Activated B cell treated with CpG ODN at 0.5 μM for 24 hours (primary cell): ENCODE measurements at regions not wholly inside any gene's neighbourhood (a gene's known extent, or its start where the extent isn't known, plus 50 kb on each side); places are given as distances from the start of the nearest gene placed in this dataset.

ENCODE experiments used
- ATAC-seq: fragments of 200-7000 bp; cut with Tn5 transposase; one replicate; pipeline ENCODE4 v1.10.0; 2021; ENCODE audit warnings: low read depth, mild to moderate bottlenecking, moderate library complexity
- CTCF ChIA-PET: fragments of 350-600 bp; sonication (Branson Sonifier 250); formaldehyde crosslinking; loops from one replicate; lab custom pipeline; 2021; ENCODE audit warnings: antibody characterized with exemption; lab: Charles Lee
- POLR2A ChIA-PET: fragments of 350-600 bp; sonication (Branson Sonifier 250); formaldehyde crosslinking; loops from one replicate; lab custom pipeline; 2021; ENCODE audit warnings: antibody characterized with exemption; lab: Charles Lee
- DNase-seq: peaks from one replicate; pipeline ENCODE4 v3.0.0; 2022
- H3K27ac Mint-ChIP-seq: one replicate; pipeline ENCODE4 v1.8.0; 2020; ENCODE audit warnings: mixed read lengths
- H3K27me3 Mint-ChIP-seq: one replicate; pipeline ENCODE4 v1.8.0; 2021; ENCODE audit warnings: mixed read lengths
- H3K36me3 Mint-ChIP-seq: one replicate; pipeline ENCODE4 v1.8.0; 2021; ENCODE audit warnings: low read depth, mixed read lengths
- H3K4me1 Mint-ChIP-seq: one replicate; pipeline ENCODE4 v1.8.0; 2021; ENCODE audit warnings: mixed read lengths
- H3K4me3 Mint-ChIP-seq: one replicate; pipeline ENCODE4 v1.8.0; 2020; ENCODE audit warnings: mild to moderate bottlenecking, mixed read lengths
- H3K9me3 Mint-ChIP-seq: one replicate; pipeline ENCODE4 v1.8.0; 2020; ENCODE audit warnings: mixed read lengths
- intact Hi-C: fragments of 100-400 bp; cut with micrococcal nuclease; formaldehyde crosslinking; loops from one replicate; pipeline ENCODE4 v1.15.1; 2024
- TF ChIP-seq, protein P1 (sequence below): fragments of 200-600 bp; IDR thresholded peaks from one replicate; pipeline ENCODE4 v1.8.0; 2022; ENCODE audit warnings: antibody characterized with exemption, mild to moderate bottlenecking

DNA sequence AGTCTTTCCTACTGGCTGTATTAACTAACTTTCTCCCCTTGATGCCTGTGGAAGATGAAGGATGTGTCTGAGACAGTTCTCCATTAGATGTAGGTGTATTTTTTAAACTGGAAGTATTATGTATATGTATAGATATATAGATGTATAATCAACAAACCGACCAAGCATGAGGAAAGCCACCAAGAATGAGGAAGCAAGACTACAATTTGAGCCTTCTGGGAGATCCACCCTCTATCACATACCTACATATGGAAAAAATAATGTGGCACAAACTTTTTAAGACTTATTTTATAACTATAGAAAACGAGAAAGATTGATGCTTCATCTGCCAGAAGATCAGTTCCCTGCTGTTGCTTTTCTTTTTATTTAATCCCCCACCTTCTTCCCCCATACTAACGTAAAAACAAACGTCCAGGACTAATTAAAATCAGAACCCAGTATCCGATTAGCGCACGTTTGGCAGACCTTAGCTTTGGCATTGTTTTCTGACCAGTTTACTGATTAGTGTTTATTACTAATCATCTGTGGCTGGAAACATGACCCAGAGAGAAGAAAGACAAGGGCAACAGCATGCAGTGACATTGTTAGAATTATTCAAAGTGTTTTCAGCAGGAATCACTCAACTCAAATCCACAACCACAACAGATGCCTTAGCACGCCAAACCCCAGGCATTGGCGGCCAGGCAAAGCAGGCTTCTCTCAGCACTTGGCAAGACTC is 490.2 kb downstream of the EBF1 start:
- peaks cover 5% of the 10 kb centered on the region for H3K27me3 Mint-ChIP-seq
- intact Hi-C loops = no loop called here
- H3K36me3 Mint-ChIP-seq = no peaks in the 10 kb centered on the region
- H3K9me3 Mint-ChIP-seq = no peaks in the 10 kb centered on the region
- no peak overlapping the region for H3K27ac Mint-ChIP-seq
- ChIA-PET CTCF (no interaction called here), POLR2A (interaction anchor here (1.0 kb wide), 1 partner anchor 9 kb away, joined by 3 read pairs; no protein-coding TSS in a partner anchor)
- ATAC-seq (peak; percentile 40), DNase-seq (no peak)
- no peak overlapping the region for H3K4me3 Mint-ChIP-seq
- peaks cover 8% of the 10 kb centered on the region for H3K4me1 Mint-ChIP-seq
- TF ChIP-seq, protein P1, sequence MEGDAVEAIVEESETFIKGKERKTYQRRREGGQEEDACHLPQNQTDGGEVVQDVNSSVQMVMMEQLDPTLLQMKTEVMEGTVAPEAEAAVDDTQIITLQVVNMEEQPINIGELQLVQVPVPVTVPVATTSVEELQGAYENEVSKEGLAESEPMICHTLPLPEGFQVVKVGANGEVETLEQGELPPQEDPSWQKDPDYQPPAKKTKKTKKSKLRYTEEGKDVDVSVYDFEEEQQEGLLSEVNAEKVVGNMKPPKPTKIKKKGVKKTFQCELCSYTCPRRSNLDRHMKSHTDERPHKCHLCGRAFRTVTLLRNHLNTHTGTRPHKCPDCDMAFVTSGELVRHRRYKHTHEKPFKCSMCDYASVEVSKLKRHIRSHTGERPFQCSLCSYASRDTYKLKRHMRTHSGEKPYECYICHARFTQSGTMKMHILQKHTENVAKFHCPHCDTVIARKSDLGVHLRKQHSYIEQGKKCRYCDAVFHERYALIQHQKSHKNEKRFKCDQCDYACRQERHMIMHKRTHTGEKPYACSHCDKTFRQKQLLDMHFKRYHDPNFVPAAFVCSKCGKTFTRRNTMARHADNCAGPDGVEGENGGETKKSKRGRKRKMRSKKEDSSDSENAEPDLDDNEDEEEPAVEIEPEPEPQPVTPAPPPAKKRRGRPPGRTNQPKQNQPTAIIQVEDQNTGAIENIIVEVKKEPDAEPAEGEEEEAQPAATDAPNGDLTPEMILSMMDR = no peak

DNA sequence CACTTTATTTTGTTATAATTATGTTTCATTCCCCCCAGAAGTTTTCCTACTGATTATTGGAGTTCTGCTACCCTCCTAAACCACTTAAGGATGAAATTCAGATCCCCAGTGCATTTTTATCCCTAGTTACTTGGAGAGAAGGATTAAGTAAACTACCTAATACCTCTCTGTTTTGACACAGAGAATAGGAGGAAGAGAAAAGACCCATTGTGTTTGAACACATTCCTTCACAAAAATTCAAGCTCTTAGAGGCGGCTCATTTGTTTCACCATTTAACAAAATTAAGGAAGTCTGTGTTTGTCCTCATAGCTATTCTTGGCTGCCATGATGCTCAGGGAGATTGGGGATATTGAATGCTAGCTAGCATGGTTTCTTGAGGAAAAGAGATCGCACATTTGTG is 492.6 kb downstream of the EBF1 start:
- Mint-ChIP-seq H3K27ac (no peak overlapping the region), H3K36me3 (no peaks in the 10 kb centered on the region), H3K9me3 (no peaks in the 10 kb centered on the region), H3K4me1 (peaks cover 8% of the 10 kb centered on the region), H3K4me3 (no peak overlapping the region), H3K27me3 (no peaks in the 10 kb centered on the region)
- intact Hi-C loops = no loop called here
- DNase-seq = no peak
- no peak for ATAC-seq
- CTCF ChIA-PET = no interaction called here
- POLR2A ChIA-PET = interaction anchor here (0.6 kb wide), 1 partner anchor 8 kb away, joined by 3 read pairs; no protein-coding TSS in a partner anchor
- TF ChIP-seq, protein P1 = no peak

DNA sequence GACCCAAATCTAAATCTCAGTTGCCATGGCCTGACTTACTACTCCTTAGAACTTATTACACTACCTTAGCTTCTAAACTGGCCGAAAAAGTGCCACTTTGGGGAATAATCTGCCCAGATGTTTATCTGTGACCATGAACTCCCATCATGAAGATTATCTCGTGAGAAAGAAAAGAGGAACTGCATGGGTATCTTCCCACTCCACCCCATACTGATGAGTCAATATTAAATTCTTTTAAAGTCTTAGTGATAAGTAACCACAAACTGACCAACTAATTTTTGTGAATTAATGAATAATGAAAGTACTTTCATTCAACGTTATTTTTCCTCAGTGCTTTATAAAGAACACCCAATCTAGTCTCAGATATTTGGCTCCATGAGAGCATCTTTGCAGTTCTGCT is 493.5 kb downstream of the EBF1 start:
- Mint-ChIP-seq H3K36me3 (no peaks in the 10 kb centered on the region), H3K9me3 (no peaks in the 10 kb centered on the region), H3K4me1 (peaks cover 9% of the 10 kb centered on the region), H3K27me3 (no peaks in the 10 kb centered on the region), H3K4me3 (no peak overlapping the region), H3K27ac (no peak overlapping the region)
- CTCF ChIA-PET = no interaction called here
- peak; percentile 28 for ATAC-seq
- DNase-seq = no peak
- TF ChIP-seq, protein P1 = no peak
- POLR2A ChIA-PET = no interaction called here
- intact Hi-C loops = no loop called here

DNA sequence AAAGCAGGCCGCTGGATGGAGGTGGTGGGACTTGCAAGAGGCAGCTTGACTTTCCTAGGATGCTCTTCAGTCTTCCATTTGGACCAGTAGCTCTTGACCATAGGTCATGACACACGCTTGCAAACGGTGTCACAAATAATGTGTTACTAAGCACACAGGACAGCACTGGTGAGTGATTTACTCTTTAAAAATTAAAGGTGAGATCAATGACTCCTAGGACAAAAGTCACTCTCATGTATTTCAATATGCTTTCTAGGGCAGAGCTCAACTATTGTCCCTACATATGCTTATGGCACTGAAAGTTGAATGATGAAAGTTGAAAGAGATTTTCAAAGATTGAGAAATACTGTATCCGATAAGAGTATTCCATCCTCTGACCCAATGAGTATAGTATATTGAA is 496.7 kb downstream of the EBF1 start:
- H3K4me3 Mint-ChIP-seq = no peak overlapping the region
- ChIA-PET POLR2A (interaction anchor here (0.7 kb wide), 1 partner anchor 43 kb away, joined by 3 read pairs; no protein-coding TSS in a partner anchor), CTCF (no interaction called here)
- no peaks in the 10 kb centered on the region for H3K27me3 Mint-ChIP-seq
- ATAC-seq = no peak
- no peaks in the 10 kb centered on the region for H3K36me3 Mint-ChIP-seq
- no peak for DNase-seq
- H3K4me1 Mint-ChIP-seq = peaks cover 27% of the 10 kb centered on the region
- intact Hi-C loops = no loop called here
- H3K27ac Mint-ChIP-seq = no peak overlapping the region
- TF ChIP-seq, protein P1 = no peak
- H3K9me3 Mint-ChIP-seq = no peaks in the 10 kb centered on the region

DNA sequence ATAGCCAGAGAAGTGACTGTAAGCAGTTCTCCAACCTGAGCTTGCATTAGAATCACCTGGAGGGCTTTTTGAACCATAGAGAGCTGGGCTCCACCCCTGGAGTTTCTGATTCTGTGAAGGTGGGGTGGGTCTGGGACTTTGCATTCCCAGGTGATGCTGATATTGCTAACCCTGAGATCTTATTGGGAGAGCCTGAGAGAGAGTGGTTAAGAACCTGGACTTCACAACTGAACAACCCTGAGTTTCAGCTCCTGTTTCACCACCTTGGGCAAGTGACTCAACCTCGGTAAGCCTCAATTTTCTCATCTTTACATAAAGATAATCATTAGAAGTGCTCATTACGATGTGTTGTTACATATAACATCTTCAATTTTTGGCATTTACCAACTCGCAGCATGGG is 498.6 kb downstream of the EBF1 start:
- ATAC-seq = no peak
- Mint-ChIP-seq H3K27ac (no peak overlapping the region), H3K4me1 (peaks cover 32% of the 10 kb centered on the region), H3K27me3 (no peaks in the 10 kb centered on the region), H3K36me3 (no peaks in the 10 kb centered on the region), H3K4me3 (no peak overlapping the region), H3K9me3 (no peaks in the 10 kb centered on the region)
- CTCF ChIA-PET = no interaction called here
- POLR2A ChIA-PET = interaction anchor here (1.0 kb wide), 1 partner anchor 8 kb away, joined by 3 read pairs; no protein-coding TSS in a partner anchor
- TF ChIP-seq, protein P1 = no peak
- intact Hi-C loops = no loop called here
- DNase-seq = no peak
